ENCODE measurements at regions not wholly inside any gene's neighbourhood (a gene's known extent, or its start where the extent isn't known, plus 50 kb on each side); places are given as distances from the start of the nearest gene placed in this dataset.
A peak's percentile ranks its signal among the peaks of the same experiment; 100 is the strongest.

GRCh38 chr4:72909461-72909860, 160.1 kb downstream of the COX18 start:
- DNase-seq (ENCODE audit: low spot score in 2 of 2) = no peak
- Histone ChIP-seq H3K27ac (no peak overlapping the region), H3K4me1 (no peaks in the 10 kb centered on the region), H3K4me3 (no peak overlapping the region), H3K9me3 (no peaks in the 10 kb centered on the region), H3K36me3 (no peaks in the 10 kb centered on the region), H3K27me3 (no peaks in the 10 kb centered on the region)
- intact Hi-C loops (cut with DNase I) = loop anchor here (1.0 to 2.0 kb wide), 2 partner anchors 109 to 207 kb away; no protein-coding TSS in a partner anchor
- peak in 2 of 3 experiments; percentile 19 to 43 for TF ChIP-seq CTCF (IDR thresholded peaks at IDR 0.05)

GRCh38 chr4:72902354-72902753, 167.2 kb downstream of the COX18 start:
- no peak for TF ChIP-seq CTCF (IDR thresholded peaks at IDR 0.05)
- no peaks in the 10 kb centered on the region for H3K9me3 ChIP-seq
- H3K4me1 ChIP-seq = peaks cover 2 to 3% of the 10 kb centered on the region in 2 donors

GRCh38 chr4:72901553-72901952, 168.0 kb downstream of the COX18 start:
- Histone ChIP-seq H3K27me3 (no peaks in the 10 kb centered on the region), H3K27ac (no peak overlapping the region), H3K4me1 (peaks cover 4 to 8% of the 10 kb centered on the region in 2 donors), H3K36me3 (no peaks in the 10 kb centered on the region), H3K9me3 (no peaks in the 10 kb centered on the region), H3K4me3 (no peak overlapping the region)
- TF ChIP-seq CTCF (IDR thresholded peaks at IDR 0.05) = no peak
- no peak for DNase-seq (ENCODE audit: low spot score in 2 of 2)
- intact Hi-C loops (cut with DNase I) = no loop called here

More at GRCh38 chr4:72902354-72902753, 167.2 kb downstream of the COX18 start:
- Histone ChIP-seq H3K36me3 (no peaks in the 10 kb centered on the region), H3K27me3 (no peaks in the 10 kb centered on the region), H3K27ac (no peak overlapping the region), H3K4me3 (no peak overlapping the region)
- no peak for DNase-seq (ENCODE audit: low spot score in 2 of 2)
- intact Hi-C loops (cut with DNase I) = no loop called here

GRCh38 chr4:72900952-72901351, 168.6 kb downstream of the COX18 start:
- TF ChIP-seq CTCF (IDR thresholded peaks at IDR 0.05) = no peak
- peaks cover 4 to 8% of the 10 kb centered on the region in 2 donors for H3K4me1 ChIP-seq
- no peaks in the 10 kb centered on the region for H3K36me3 ChIP-seq
- H3K9me3 ChIP-seq = no peaks in the 10 kb centered on the region
- H3K27ac ChIP-seq = no peak overlapping the region
- intact Hi-C loops (cut with DNase I) = no loop called here
- no peak overlapping the region for H3K4me3 ChIP-seq
- DNase-seq (ENCODE audit: low spot score in 2 of 2) = no peak
- H3K27me3 ChIP-seq = no peaks in the 10 kb centered on the region

GRCh38 chr4:72899621-72900020, 169.9 kb downstream of the COX18 start:
- Histone ChIP-seq H3K27me3 (no peaks in the 10 kb centered on the region), H3K4me1 (peaks cover 4 to 8% of the 10 kb centered on the region in 2 donors), H3K27ac (no peak overlapping the region), H3K36me3 (no peaks in the 10 kb centered on the region), H3K9me3 (no peaks in the 10 kb centered on the region), H3K4me3 (no peak overlapping the region)
- intact Hi-C loops (cut with DNase I) = loop anchor here (5.0 to 10.0 kb wide), 3 partner anchors 73 to 1215 kb away; no protein-coding TSS in a partner anchor
- no peak for DNase-seq (ENCODE audit: low spot score in 2 of 2)
- no peak for TF ChIP-seq CTCF (IDR thresholded peaks at IDR 0.05)

- no peak for DNase-seq (ENCODE audit: low spot score in 2 of 2)
- no peaks in the 10 kb centered on the region for H3K27me3 ChIP-seq
- H3K36me3 ChIP-seq = no peaks in the 10 kb centered on the region
- intact Hi-C loops (cut with DNase I) = loop anchor here (5.0 to 10.0 kb wide), 3 partner anchors 73 to 1216 kb away; no protein-coding TSS in a partner anchor
- H3K9me3 ChIP-seq = no peaks in the 10 kb centered on the region
- H3K4me1 ChIP-seq = peaks cover 4 to 8% of the 10 kb centered on the region in 2 donors
- no peak overlapping the region for H3K27ac ChIP-seq
- no peak overlapping the region for H3K4me3 ChIP-seq
- no peak for TF ChIP-seq CTCF (IDR thresholded peaks at IDR 0.05)
Measured at GRCh38 chr4:72899214-72899613, 170.3 kb downstream of the COX18 start.

All from ascending aorta (tissue), 2 donors.